GM12874 (cell line): ENCODE measurements at regions not wholly inside any gene's neighbourhood (a gene's known extent, or its start where the extent isn't known, plus 50 kb on each side); places are given as distances from the start of the nearest gene placed in this dataset.

Source experiments
- TF ChIP-seq, protein P1 (sequence below): IDR thresholded peaks from 2 replicates; pipeline ENCODE4 v1.5.1; 2011; ENCODE audit warnings: low read depth, mild to moderate bottlenecking, control low read depth, low read length, moderate library complexity; ENCODE audit not compliant: insufficient read depth

- TF ChIP-seq, protein P1, sequence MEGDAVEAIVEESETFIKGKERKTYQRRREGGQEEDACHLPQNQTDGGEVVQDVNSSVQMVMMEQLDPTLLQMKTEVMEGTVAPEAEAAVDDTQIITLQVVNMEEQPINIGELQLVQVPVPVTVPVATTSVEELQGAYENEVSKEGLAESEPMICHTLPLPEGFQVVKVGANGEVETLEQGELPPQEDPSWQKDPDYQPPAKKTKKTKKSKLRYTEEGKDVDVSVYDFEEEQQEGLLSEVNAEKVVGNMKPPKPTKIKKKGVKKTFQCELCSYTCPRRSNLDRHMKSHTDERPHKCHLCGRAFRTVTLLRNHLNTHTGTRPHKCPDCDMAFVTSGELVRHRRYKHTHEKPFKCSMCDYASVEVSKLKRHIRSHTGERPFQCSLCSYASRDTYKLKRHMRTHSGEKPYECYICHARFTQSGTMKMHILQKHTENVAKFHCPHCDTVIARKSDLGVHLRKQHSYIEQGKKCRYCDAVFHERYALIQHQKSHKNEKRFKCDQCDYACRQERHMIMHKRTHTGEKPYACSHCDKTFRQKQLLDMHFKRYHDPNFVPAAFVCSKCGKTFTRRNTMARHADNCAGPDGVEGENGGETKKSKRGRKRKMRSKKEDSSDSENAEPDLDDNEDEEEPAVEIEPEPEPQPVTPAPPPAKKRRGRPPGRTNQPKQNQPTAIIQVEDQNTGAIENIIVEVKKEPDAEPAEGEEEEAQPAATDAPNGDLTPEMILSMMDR, result no peak
These were observed 564.4 kb downstream of the SEMA5A start for GRCh38 chr5:8981496-8981895.

DNA sequence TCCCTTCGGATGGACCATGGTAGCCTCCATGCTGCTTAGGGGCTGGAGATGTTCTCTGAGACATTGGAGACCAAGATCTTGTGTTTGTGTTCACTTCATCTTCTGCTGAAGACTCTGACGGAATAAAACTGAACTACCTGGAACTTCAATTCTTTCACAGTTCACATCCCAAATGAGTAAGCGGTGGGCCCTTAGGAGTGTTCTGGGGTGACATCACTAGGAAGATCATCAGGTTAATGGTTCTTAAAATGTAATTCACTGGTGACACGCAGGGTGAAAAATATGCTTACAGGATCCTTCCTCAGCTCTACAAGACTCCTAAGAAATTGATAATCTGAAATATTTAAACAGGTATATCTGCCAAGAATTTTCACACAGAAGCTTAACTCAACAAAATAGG lies 561.5 kb downstream of the SEMA5A start:
- TF ChIP-seq, protein P1, result no peak
